ENCODE measurements at regions not wholly inside any gene's neighbourhood (a gene's known extent, or its start where the extent isn't known, plus 50 kb on each side); places are given as distances from the start of the nearest gene placed in this dataset.

- H3K23ac ChIP-seq (ENCODE audit: insufficient read length) = no peak overlapping the region
- H4K20me1 ChIP-seq (replicated peaks in 1 of 2; ENCODE audit: control insufficient read depth in 1 of 2, insufficient read depth in 2 of 2, low read length in 2 of 2) = no peaks in the 10 kb centered on the region
- no peak overlapping the region for H3K56ac ChIP-seq (replicated peaks; ENCODE audit: insufficient read length, low read depth, low read length)
- no peak for DNase-seq (ENCODE audit: low read depth in 1 of 2, low spot score in 2 of 2)
- no peak overlapping the region for H3K18ac ChIP-seq (ENCODE audit: extremely low read depth, low read length)
- no peak overlapping the region for H4K91ac ChIP-seq (replicated peaks; ENCODE audit: insufficient read length, low read length)
- no peaks in the 10 kb centered on the region; a peak in 1 of 8 replicates for H3K36me3 ChIP-seq (ENCODE audit: control insufficient read depth in 2 of 4, insufficient read depth in 4 of 4, low read length in 3 of 4)
- H3K9ac ChIP-seq (replicated peaks in 1 of 4; ENCODE audit: extremely low read depth in 1 of 4, low read depth in 3 of 4, low read length in 3 of 4) = no peak overlapping the region
- H4K5ac ChIP-seq (ENCODE audit: insufficient read length, low read depth, low read length) = no peak overlapping the region
- H2BK12ac ChIP-seq (ENCODE audit: low read depth, low read length) = no peak overlapping the region
- H3K4ac ChIP-seq (replicated peaks; ENCODE audit: insufficient read length, low read depth, low read length) = no peak overlapping the region
- ChIA-PET CTCF (ENCODE audit: partially characterized antibody) (no interaction called here), POLR2A (ENCODE audit: partially characterized antibody) (no interaction called here)
- no peak overlapping the region for H3K27ac ChIP-seq (ENCODE audit: low read depth, low read length)
- no peak overlapping the region for H2AK5ac ChIP-seq (ENCODE audit: low read depth, low read length)
- peaks cover 5 to 14% of the 10 kb centered on the region in 2 experiments for H3K9me3 ChIP-seq (ENCODE audit: insufficient read depth in 2 of 2, low read depth in 1 of 2, low read length in 1 of 2)
- no peak for TF ChIP-seq SAP30 (IDR thresholded peaks at IDR 0.05; ENCODE audit: insufficient read depth, insufficient replicate concordance, low read length)
- TF ChIP-seq GABPA (IDR thresholded peaks at IDR 0.05; ENCODE audit: borderline replicate concordance, insufficient read depth, low read length) = no peak
- no peak for TF ChIP-seq EGR1 (IDR thresholded peaks at IDR 0.05; ENCODE audit: borderline replicate concordance, low read depth, low read length)
- TF ChIP-seq SP4 (IDR thresholded peaks at IDR 0.05; ENCODE audit: low read length) = no peak
- TF ChIP-seq, protein P1, sequence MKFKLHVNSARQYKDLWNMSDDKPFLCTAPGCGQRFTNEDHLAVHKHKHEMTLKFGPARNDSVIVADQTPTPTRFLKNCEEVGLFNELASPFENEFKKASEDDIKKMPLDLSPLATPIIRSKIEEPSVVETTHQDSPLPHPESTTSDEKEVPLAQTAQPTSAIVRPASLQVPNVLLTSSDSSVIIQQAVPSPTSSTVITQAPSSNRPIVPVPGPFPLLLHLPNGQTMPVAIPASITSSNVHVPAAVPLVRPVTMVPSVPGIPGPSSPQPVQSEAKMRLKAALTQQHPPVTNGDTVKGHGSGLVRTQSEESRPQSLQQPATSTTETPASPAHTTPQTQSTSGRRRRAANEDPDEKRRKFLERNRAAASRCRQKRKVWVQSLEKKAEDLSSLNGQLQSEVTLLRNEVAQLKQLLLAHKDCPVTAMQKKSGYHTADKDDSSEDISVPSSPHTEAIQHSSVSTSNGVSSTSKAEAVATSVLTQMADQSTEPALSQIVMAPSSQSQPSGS (IDR thresholded peaks at IDR 0.05; ENCODE audit: low read length) = no peak
- FAIRE-seq = no peak
- H3K4me2 ChIP-seq (ENCODE audit: insufficient read depth in 1 of 2, low read depth in 2 of 2, low read length in 2 of 2) = no peak overlapping the region
- no peak overlapping the region for H2BK120ac ChIP-seq (replicated peaks; ENCODE audit: low read depth, low read length)
- 86 to 100% methylated on average over 1 to 4 of the region's 4 CpGs for WGBS, 2 experiments (ENCODE audit: extremely low coverage in 1 of 2, insufficient coverage in 1 of 2, insufficient read length in 1 of 2, insufficient replicate concordance in 2 of 2, low coverage in 1 of 2, low lambda C conversion rate in 2 of 2, missing lambda C conversion rate in 1 of 2)
- H3K79me1 ChIP-seq (ENCODE audit: low read depth, low read length) = no peaks in the 10 kb centered on the region
- H2BK5ac ChIP-seq (ENCODE audit: low read depth, low read length) = no peak overlapping the region
- H4K8ac ChIP-seq (ENCODE audit: extremely low read depth, insufficient read depth, low read length) = no peak overlapping the region
- no peak overlapping the region for H2BK15ac ChIP-seq (ENCODE audit: low read length)
- no peak overlapping the region for H3K14ac ChIP-seq (ENCODE audit: insufficient read length)
- H3K23me2 ChIP-seq (ENCODE audit: low read depth, low read length) = no peaks in the 10 kb centered on the region
- H3K4me3 ChIP-seq (ENCODE audit: extremely low read depth in 1 of 4, insufficient read depth in 2 of 4, low read depth in 3 of 4, low read length in 4 of 4) = no peak overlapping the region
- H2BK20ac ChIP-seq (ENCODE audit: low read length) = no peak overlapping the region
- H3K79me2 ChIP-seq (ENCODE audit: control insufficient read depth in 1 of 2, insufficient read depth in 2 of 2, low read length in 2 of 2) = no peaks in the 10 kb centered on the region
- H3K27me3 ChIP-seq (replicated peaks in 1 of 4; ENCODE audit: control insufficient read depth in 3 of 4, extremely low read depth in 1 of 4, insufficient read depth in 3 of 4, low read length in 3 of 4) = no peaks in the 10 kb centered on the region; a peak in 2 of 7 replicates
- no peak overlapping the region for H2AFZ ChIP-seq (ENCODE audit: low read length)
- H3K4me1 ChIP-seq (replicated peaks in 1 of 4; ENCODE audit: control insufficient read depth in 3 of 4, insufficient read depth in 4 of 4, low read length in 3 of 4) = no peaks in the 10 kb centered on the region
Measured at GRCh38 chr21:24424776-24425175, 1182.5 kb downstream of the MRPL39 start.
